GM12878 (cell line): ENCODE measurements at regions not wholly inside any gene's neighbourhood (a gene's known extent, or its start where the extent isn't known, plus 50 kb on each side); places are given as distances from the start of the nearest gene placed in this dataset.

ENCODE experiments used
- ATAC-seq: fragments of 200-7000 bp; cut with Tn5 transposase; 3 replicates; pipeline ENCODE4 v1.9.1; 2020; ENCODE audit warnings: mild to moderate bottlenecking, moderate library complexity
- BruUV-seq: library from RNA; stranded (reverse); fragments of 400-500 nt; replicated peaks from 2 replicates; lab custom pipeline; 2021; lab: Mats Ljungman, UMichigan
- CTCF ChIA-PET: fragments of 300-600 bp; sonication (Branson Sonifier 250); formaldehyde crosslinking; extraction: SDS; loops from one replicate; lab custom pipeline; 2021; ENCODE audit warnings: inconsistent platforms; lab: Yijun Ruan, JAX
- POLR2A ChIA-PET: fragments of 350-600 bp; formaldehyde crosslinking; extraction: SDS; loops from one replicate; lab custom pipeline; 2021; ENCODE audit warnings: inconsistent platforms; lab: Charles Lee
- RAD21 ChIA-PET: fragments of 300-600 bp; sonication (Branson Sonifier 250); formaldehyde crosslinking; loops from one replicate; lab custom pipeline; 2023; ENCODE audit warnings: antibody characterized with exemption; ENCODE audit not compliant: unreplicated experiment; lab: Charles Lee
- SMC1A ChIA-PET: fragments of 300-600 bp; sonication (Branson Sonifier 250); formaldehyde crosslinking; loops from one replicate; lab custom pipeline; 2023; ENCODE audit not compliant: unreplicated experiment, uncharacterized antibody; lab: Charles Lee
- DNase-seq: peaks from one replicate; pipeline ENCODE4 v3.0.0-alpha.2; 2011; ENCODE audit warnings: low read depth, low spot score
- FAIRE-seq: peaks from 3 replicates; lab custom pipeline; 2011; peaks lifted over from hg19 to GRCh38; lab: Jason Lieb, UNC
- H2AFZ ChIP-seq: 2 replicates; pipeline ENCODE4 v1.6.0; 2011; ENCODE audit warnings: low read depth, low read length, control low read depth; ENCODE audit not compliant: control insufficient read depth
- H3K27ac ChIP-seq: 2 replicates; pipeline ENCODE4 v1.5.1; 2011; ENCODE audit warnings: control low read depth; ENCODE audit not compliant: control insufficient read depth, insufficient read depth
- H3K27me3 ChIP-seq, 2 experiments: replicated peaks in 1 of 2; 2 replicates each; pipeline versions ENCODE4 v1.6.0 to v1.6.1; 2011; ENCODE audit warnings: low read length in 1 of 2; ENCODE audit not compliant: control insufficient read depth in 2 of 2, insufficient read depth in 2 of 2
- H3K36me3 ChIP-seq, 2 experiments: 2 replicates each; pipeline ENCODE4 v1.5.1; 2011; ENCODE audit warnings: low read length in 1 of 2; ENCODE audit not compliant: control insufficient read depth in 2 of 2, insufficient read depth in 2 of 2
- H3K4me1 ChIP-seq: 2 replicates; pipeline ENCODE4 v1.6.1; 2011; ENCODE audit warnings: mild to moderate bottlenecking, low read length, moderate library complexity, mixed read lengths; ENCODE audit not compliant: control insufficient read depth, insufficient read depth
- H3K4me2 ChIP-seq: 2 replicates; pipeline ENCODE4 v1.6.0; 2011; ENCODE audit warnings: control low read depth; ENCODE audit not compliant: control insufficient read depth, insufficient read depth
- H3K4me3 ChIP-seq: fragments of 200-600 bp; sonication (generic); 2 replicates; pipeline ENCODE4 v1.5.1; 2016
- H3K79me2 ChIP-seq: 2 replicates; pipeline ENCODE4 v1.6.0; 2011; ENCODE audit warnings: low read length; ENCODE audit not compliant: control insufficient read depth, insufficient read depth
- H3K9ac ChIP-seq: 2 replicates; pipeline ENCODE4 v1.8.0; 2011; ENCODE audit warnings: low read length, control low read depth, mixed read lengths; ENCODE audit not compliant: control insufficient read depth, insufficient read depth
- H3K9me3 ChIP-seq: replicated peaks from 3 replicates; pipeline ENCODE4 v1.5.1; 2011; ENCODE audit warnings: mild to moderate bottlenecking, low read length; ENCODE audit not compliant: control insufficient read depth, insufficient read depth
- H4K20me1 ChIP-seq: 2 replicates; pipeline ENCODE4 v1.6.0; 2011; ENCODE audit not compliant: control insufficient read depth, insufficient read depth
- ASH2L ChIP-seq: fragments of 300-600, 200-600 bp; sonication (generic); IDR thresholded peaks from 2 replicates; pipeline ENCODE4 v1.6.1; 2017; ENCODE audit warnings: low read depth, mild to moderate bottlenecking, borderline replicate concordance
- BMI1 ChIP-seq: fragments of 450-650 bp; IDR thresholded peaks from 2 replicates; pipeline ENCODE4 v1.6.1; 2016; ENCODE audit warnings: mild to moderate bottlenecking, moderate library complexity, borderline replicate concordance
- BRCA1 ChIP-seq: IDR thresholded peaks from 2 replicates; pipeline ENCODE4 v1.6.1; 2011; ENCODE audit warnings: low read depth, low read length, improper control_type of control experiment
- CBX5 ChIP-seq: sonication (generic); IDR thresholded peaks from 2 replicates; pipeline ENCODE4 v1.6.1; 2016; ENCODE audit warnings: low read depth, moderate library complexity, mild to moderate bottlenecking, inconsistent platforms
- CHD4 ChIP-seq: fragments of 200-600 bp; sonication (generic); IDR thresholded peaks from 2 replicates; pipeline ENCODE4 v1.6.1; 2016; ENCODE audit warnings: mild to moderate bottlenecking
- E4F1 ChIP-seq: fragments of 450-650 bp; IDR thresholded peaks from 2 replicates; pipeline ENCODE4 v1.6.1; 2018; ENCODE audit warnings: borderline replicate concordance, mild to moderate bottlenecking; ENCODE audit not compliant: partially characterized antibody
- LARP7 ChIP-seq: fragments of 450-650 bp; IDR thresholded peaks from 2 replicates; pipeline ENCODE4 v1.6.1; 2017; ENCODE audit warnings: mild to moderate bottlenecking
- MTA3 ChIP-seq: IDR thresholded peaks from 2 replicates; pipeline ENCODE4 v1.6.1; 2012; ENCODE audit warnings: low read length, inconsistent platforms, borderline replicate concordance
- NR2C1 ChIP-seq: fragments of 450-650 bp; IDR thresholded peaks from 2 replicates; pipeline ENCODE4 v1.6.1; 2017; ENCODE audit warnings: antibody characterized with exemption, mild to moderate bottlenecking, moderate library complexity
- SUZ12 ChIP-seq: fragments of 200-600 bp; sonication (generic); IDR thresholded peaks from one replicate; pipeline ENCODE4 v1.6.1; 2018; ENCODE audit warnings: antibody characterized with exemption, mild to moderate bottlenecking; ENCODE audit not compliant: unreplicated experiment
- TAF1 ChIP-seq: IDR thresholded peaks from 2 replicates; pipeline ENCODE4 v1.6.1; 2011; ENCODE audit warnings: mild to moderate bottlenecking, low read depth, low read length, borderline replicate concordance
- TCF3 ChIP-seq: IDR thresholded peaks from 2 replicates; pipeline ENCODE4 v1.6.1; 2012; ENCODE audit warnings: low read depth, mild to moderate bottlenecking, low read length, borderline replicate concordance; ENCODE audit not compliant: insufficient read depth
- YY1 ChIP-seq: IDR thresholded peaks from 2 replicates; pipeline ENCODE4 v1.6.1; 2011; ENCODE audit warnings: low read depth, mild to moderate bottlenecking, low read length
- ZSCAN29 ChIP-seq: fragments of 450-650 bp; IDR thresholded peaks from 2 replicates; pipeline ENCODE4 v1.6.1; 2017; ENCODE audit warnings: mild to moderate bottlenecking, moderate library complexity
- WGBS: methylation state at CpG from one replicate; pipeline ENCODE4 v1.1.6; 2016; ENCODE audit warnings: low lambda C conversion rate; ENCODE audit not compliant: insufficient replicate concordance, insufficient coverage; ENCODE audit errors: missing lambda C conversion rate; 5-methylcytosine and 5-hydroxymethylcytosine counted together
- in situ Hi-C: fragments of 300-500 bp; cut with MboI; formaldehyde crosslinking; loops from 9 replicates; pipeline ENCODE4 v1.14.3; 2018; ENCODE audit warnings: mixed read lengths
- intact Hi-C: fragments of 100-400 bp; cut with micrococcal nuclease; formaldehyde crosslinking; loops from one replicate; pipeline ENCODE4 v1.14.2; 2022; ENCODE audit not compliant: unreplicated experiment

GRCh38 chr15:96612917-96613316, 282.4 kb downstream of the NR2F2 start:
- Histone ChIP-seq H3K36me3 (no peaks in the 10 kb centered on the region), H3K27me3 (no peaks in the 10 kb centered on the region; a peak in 1 of 4 replicates), H3K4me1 (no peaks in the 10 kb centered on the region), H3K9ac (no peak overlapping the region), H2AFZ (no peak overlapping the region), H3K9me3 (no peaks in the 10 kb centered on the region), H4K20me1 (no peaks in the 10 kb centered on the region), H3K79me2 (no peaks in the 10 kb centered on the region), H3K27ac (no peak overlapping the region), H3K4me2 (no peak overlapping the region), H3K4me3 (no peak overlapping the region)
- ChIA-PET SMC1A (interaction anchor here (0.6 kb wide), 1 partner anchor 321 kb away, joined by 3 read pairs; no protein-coding TSS in a partner anchor), CTCF (interaction anchor here (0.6 kb wide), 1 partner anchor 147 kb away, joined by 3 read pairs; no protein-coding TSS in a partner anchor), RAD21 (no interaction called here), POLR2A (no interaction called here)
- ATAC-seq (no peak), DNase-seq (no peak), FAIRE-seq (no peak)
- intact Hi-C loops (no loop called here), in situ Hi-C loops (no loop called here)
- no peak for TF ChIP-seq ASH2L
- no peak for TF ChIP-seq BMI1
- TF ChIP-seq E4F1: no peak
- TF ChIP-seq CBX5: no peak
- no peak for TF ChIP-seq BRCA1
- no peak for TF ChIP-seq LARP7
- no peak for TF ChIP-seq NR2C1
- no peak for TF ChIP-seq TAF1
- TF ChIP-seq ZSCAN29: no peak
- TF ChIP-seq MTA3: no peak
- TF ChIP-seq TCF3: no peak
- no peak for TF ChIP-seq YY1
- no peak for TF ChIP-seq CHD4
- TF ChIP-seq SUZ12: no peak
- WGBS: 0% methylated on average over 1 of the region's 1 CpG
- BruUV-seq: no TSS peak
